A549 (cell line): ENCODE measurements at regions not wholly inside any gene's neighbourhood (a gene's known extent, or its start where the extent isn't known, plus 50 kb on each side); places are given as distances from the start of the nearest gene placed in this dataset.

Experiments
- ATAC-seq, 2 experiments: fragments of 200-7000 bp in 1 of 2; fragments of >200 bp in 1 of 2; cut with Nextera tagmentation in 1 of 2; cut with Tn5 transposase in 1 of 2; 3 replicates each; pipeline versions ENCODE4 v1.8.0 to v1.9.1; 2018 to 2020; ENCODE audit warnings: mild to moderate bottlenecking in 1 of 2, moderate library complexity in 1 of 2
- CTCF ChIA-PET: fragments of 300-600 bp; sonication (Branson Sonifier 250); formaldehyde crosslinking; extraction: SDS; loops from one replicate; lab custom pipeline; 2021; ENCODE audit warnings: antibody characterized with exemption, inconsistent platforms; lab: Yijun Ruan, JAX
- POLR2A ChIA-PET: fragments of 350-600 bp; formaldehyde crosslinking; extraction: SDS; loops from one replicate; lab custom pipeline; 2021; ENCODE audit warnings: antibody characterized with exemption, inconsistent platforms; lab: Yijun Ruan, JAX
- DNase-seq, 2 experiments: peaks; one replicate each; pipeline versions ENCODE4 v3.0.0 to v3.0.0-alpha.2; 2011 to 2016; ENCODE audit warnings: low read depth in 1 of 2, low spot score in 1 of 2
- FAIRE-seq: peaks from 2 replicates; lab custom pipeline; 2011; peaks lifted over from hg19 to GRCh38; lab: Jason Lieb, UNC
- H3K27ac ChIP-seq, 2 experiments: fragments of >200 bp; sonication (Bioruptor Twin); formaldehyde crosslinking; 3 replicates each; pipeline ENCODE4 v1.5.1; 2016 to 2017
- H3K4me1 ChIP-seq: fragments of >200 bp; sonication (Bioruptor Twin); formaldehyde crosslinking; 3 replicates; pipeline ENCODE4 v1.6.1; 2016
- H3K4me2 ChIP-seq: fragments of >200 bp; sonication (Bioruptor Twin); formaldehyde crosslinking; 3 replicates; pipeline ENCODE4 v1.6.1; 2016
- H3K4me3 ChIP-seq: fragments of >200 bp; sonication (Bioruptor Twin); formaldehyde crosslinking; 3 replicates; pipeline ENCODE4 v1.5.1; 2016
- H3K9me3 ChIP-seq: fragments of >200 bp; sonication (Bioruptor Twin); formaldehyde crosslinking; 3 replicates; pipeline ENCODE4 v1.6.1; 2016
- ATOH8 ChIP-seq: fragments of 250-450 bp; sonication (Bioruptor Pico); IDR thresholded peaks from 2 replicates; pipeline ENCODE4 v1.5.0; 2020; ENCODE audit warnings: low read depth, mild to moderate bottlenecking, moderate library complexity
- CBX8 ChIP-seq: fragments of 200-600 bp; sonication (generic); IDR thresholded peaks from 2 replicates; pipeline ENCODE4 v1.6.1; 2016
- EHMT2 ChIP-seq: fragments of 200-600 bp; sonication (generic); IDR thresholded peaks from 2 replicates; pipeline ENCODE4 v1.6.1; 2016; ENCODE audit warnings: antibody characterized with exemption, low read depth, mild to moderate bottlenecking, moderate library complexity
- GATA3 ChIP-seq: IDR thresholded peaks from 2 replicates; pipeline ENCODE4 v1.6.1; 2012; ENCODE audit warnings: borderline replicate concordance
- HDAC2 ChIP-seq: fragments of 200-600 bp; sonication (generic); IDR thresholded peaks from 2 replicates; pipeline ENCODE4 v1.6.1; 2016
- HOXB13 ChIP-seq: fragments of 250-450 bp; sonication (Bioruptor Pico); IDR thresholded peaks from 2 replicates; pipeline ENCODE4 v1.5.0; 2020; ENCODE audit warnings: low read depth, mild to moderate bottlenecking, moderate library complexity
- JUN ChIP-seq, 2 experiments: fragments of >200 bp; sonication (Bioruptor Twin); formaldehyde crosslinking; IDR thresholded peaks; 2 replicates in 1 of 2; 3 replicates in 1 of 2; pipeline ENCODE4 v1.6.1; 2016 to 2017
- MAZ ChIP-seq: fragments of 150-350 bp; IDR thresholded peaks from 2 replicates; pipeline ENCODE4 v1.6.1; 2014; ENCODE audit warnings: antibody characterized with exemption, low read depth, low read length, borderline replicate concordance
- NFE2L2 ChIP-seq: fragments of 150-350 bp; conservative IDR thresholded peaks from 2 replicates; pipeline ENCODE4 v1.6.1; 2014; ENCODE audit warnings: low read length
- NPAS2 ChIP-seq: fragments of 250-450 bp; sonication (Bioruptor Pico); IDR thresholded peaks from 2 replicates; pipeline ENCODE4 v1.8.0; 2022; ENCODE audit warnings: mild to moderate bottlenecking, moderate library complexity, borderline replicate concordance
- PHF8 ChIP-seq: fragments of 200-600 bp; sonication (generic); IDR thresholded peaks from 2 replicates; pipeline ENCODE4 v1.6.1; 2016; ENCODE audit warnings: low read depth, mild to moderate bottlenecking, antibody characterized with exemption, moderate library complexity, borderline replicate concordance
- POLR2AphosphoS2 ChIP-seq: conservative IDR thresholded peaks from 2 replicates; pipeline ENCODE4 v1.6.1; 2012; ENCODE audit warnings: low read length, improper control_type of control experiment, inconsistent platforms
- TFCP2L1 ChIP-seq: fragments of 250-450 bp; sonication (Bioruptor Pico); IDR thresholded peaks from 2 replicates; pipeline ENCODE4 v1.5.0; 2021; ENCODE audit warnings: mild to moderate bottlenecking
- TP53 ChIP-seq: fragments of 250-450 bp; sonication (Bioruptor Pico); IDR thresholded peaks from 2 replicates; pipeline ENCODE4 v1.5.0; 2021; ENCODE audit warnings: mild to moderate bottlenecking, moderate library complexity
- ZC3H11A ChIP-seq: fragments of 450-650 bp; IDR thresholded peaks from 2 replicates; pipeline ENCODE4 v1.6.1; 2014; ENCODE audit warnings: antibody characterized with exemption, mild to moderate bottlenecking
- ZSCAN20 ChIP-seq: fragments of 250-450 bp; sonication (Bioruptor Pico); IDR thresholded peaks from 2 replicates; pipeline ENCODE4 v1.8.0; 2022; ENCODE audit warnings: mild to moderate bottlenecking, moderate library complexity
- WGBS: methylation state at CpG from one replicate; pipeline ENCODE4 v1.1.6; 2017; ENCODE audit errors: missing lambda C conversion rate; 5-methylcytosine and 5-hydroxymethylcytosine counted together
- TF ChIP-seq, protein P1 (sequence below): fragments of 200-600 bp; sonication (generic); IDR thresholded peaks from 2 replicates; pipeline ENCODE4 v1.6.1; 2016; ENCODE audit warnings: antibody characterized with exemption, mild to moderate bottlenecking, moderate library complexity

- DNase-seq = no peak
- no peak overlapping the region for H3K4me2 ChIP-seq
- 45% methylated on average over 2 of the region's 2 CpGs for WGBS
These were observed 294.0 kb downstream of the ADGB start for GRCh38 chr6:146892613-146893401.

DNA sequence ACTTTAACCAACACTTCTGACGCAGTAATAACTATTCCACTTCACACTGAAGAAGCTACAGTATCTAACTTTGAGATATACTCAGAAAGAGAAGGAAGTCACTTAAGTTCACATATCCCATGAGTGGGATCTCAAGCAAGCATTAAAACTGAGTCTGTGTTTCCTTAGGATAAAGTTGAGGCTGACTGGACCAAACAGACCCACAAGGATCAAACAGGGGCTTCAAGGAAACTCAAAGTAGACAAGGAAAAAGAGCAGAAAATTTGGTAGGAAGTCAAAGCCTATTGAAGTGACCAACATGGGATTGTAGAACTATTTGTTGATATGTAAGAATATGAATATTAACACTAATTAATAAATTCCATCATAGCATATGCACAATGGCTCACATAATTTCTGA lies 294.9 kb downstream of the ADGB start:
- no peak for ATAC-seq
- DNase-seq = no peak
- TF ChIP-seq HOXB13 (no peak), TP53 (no peak), ATOH8 (CRISPR knock-in tag) (no peak), POLR2AphosphoS2 (no peak), ZC3H11A (no peak)
- ChIA-PET CTCF (interaction anchor here (2.2 kb wide), 1 partner anchor 8 kb away, joined by 12 read pairs; no protein-coding TSS in a partner anchor), POLR2A (no interaction called here)
- WGBS = 85% methylated on average over 1 of the region's 1 CpG
- Histone ChIP-seq H3K4me2 (no peak overlapping the region), H3K4me1 (no peaks in the 10 kb centered on the region), H3K9me3 (no peaks in the 10 kb centered on the region), H3K27ac (no peak overlapping the region), H3K4me3 (no peak overlapping the region)
- no peak for FAIRE-seq

More at GRCh38 chr6:146892613-146893401, 294.0 kb downstream of the ADGB start:
- TF ChIP-seq CBX8 (no peak), PHF8 (no peak), EHMT2 (no peak), POLR2AphosphoS2 (no peak), MAZ (no peak), ZC3H11A (no peak), TFCP2L1 (CRISPR knock-in tag) (no peak), HDAC2 (no peak), ZSCAN20 (CRISPR knock-in tag) (no peak)
- TF ChIP-seq, protein P1, sequence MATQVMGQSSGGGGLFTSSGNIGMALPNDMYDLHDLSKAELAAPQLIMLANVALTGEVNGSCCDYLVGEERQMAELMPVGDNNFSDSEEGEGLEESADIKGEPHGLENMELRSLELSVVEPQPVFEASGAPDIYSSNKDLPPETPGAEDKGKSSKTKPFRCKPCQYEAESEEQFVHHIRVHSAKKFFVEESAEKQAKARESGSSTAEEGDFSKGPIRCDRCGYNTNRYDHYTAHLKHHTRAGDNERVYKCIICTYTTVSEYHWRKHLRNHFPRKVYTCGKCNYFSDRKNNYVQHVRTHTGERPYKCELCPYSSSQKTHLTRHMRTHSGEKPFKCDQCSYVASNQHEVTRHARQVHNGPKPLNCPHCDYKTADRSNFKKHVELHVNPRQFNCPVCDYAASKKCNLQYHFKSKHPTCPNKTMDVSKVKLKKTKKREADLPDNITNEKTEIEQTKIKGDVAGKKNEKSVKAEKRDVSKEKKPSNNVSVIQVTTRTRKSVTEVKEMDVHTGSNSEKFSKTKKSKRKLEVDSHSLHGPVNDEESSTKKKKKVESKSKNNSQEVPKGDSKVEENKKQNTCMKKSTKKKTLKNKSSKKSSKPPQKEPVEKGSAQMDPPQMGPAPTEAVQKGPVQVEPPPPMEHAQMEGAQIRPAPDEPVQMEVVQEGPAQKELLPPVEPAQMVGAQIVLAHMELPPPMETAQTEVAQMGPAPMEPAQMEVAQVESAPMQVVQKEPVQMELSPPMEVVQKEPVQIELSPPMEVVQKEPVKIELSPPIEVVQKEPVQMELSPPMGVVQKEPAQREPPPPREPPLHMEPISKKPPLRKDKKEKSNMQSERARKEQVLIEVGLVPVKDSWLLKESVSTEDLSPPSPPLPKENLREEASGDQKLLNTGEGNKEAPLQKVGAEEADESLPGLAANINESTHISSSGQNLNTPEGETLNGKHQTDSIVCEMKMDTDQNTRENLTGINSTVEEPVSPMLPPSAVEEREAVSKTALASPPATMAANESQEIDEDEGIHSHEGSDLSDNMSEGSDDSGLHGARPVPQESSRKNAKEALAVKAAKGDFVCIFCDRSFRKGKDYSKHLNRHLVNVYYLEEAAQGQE = no peak
- Histone ChIP-seq H3K4me3 (no peak overlapping the region), H3K9me3 (no peaks in the 10 kb centered on the region), H3K27ac (no peak overlapping the region), H3K4me1 (no peaks in the 10 kb centered on the region)
- ATAC-seq = no peak
- POLR2A ChIA-PET = no interaction called here
- FAIRE-seq = no peak
- CTCF ChIA-PET = interaction anchor here (1.1 to 2.2 kb wide), 2 partner anchors 9 to 10 kb away, joined by 3 to 12 read pairs; no protein-coding TSS in a partner anchor

DNA sequence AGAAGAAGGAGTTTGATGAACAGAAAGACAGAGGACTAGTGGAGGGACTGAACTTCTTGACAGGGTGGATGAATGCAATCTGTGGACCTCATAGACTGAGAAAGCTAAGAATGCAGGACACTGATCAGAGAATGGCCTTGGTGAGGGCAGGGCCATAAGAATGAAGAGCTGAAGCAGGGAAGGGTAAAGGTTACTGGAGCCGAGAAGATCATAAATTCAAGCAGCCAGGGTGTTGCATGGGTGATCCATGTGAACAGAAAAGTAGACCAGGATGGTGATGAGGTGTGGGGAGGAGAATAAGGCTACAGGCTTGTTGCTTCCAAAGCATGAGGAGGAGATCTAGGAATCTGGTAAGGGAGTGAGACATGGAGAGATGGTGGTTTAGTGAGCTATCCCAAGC lies 295.9 kb downstream of the ADGB start:
- DNase-seq (no peak), FAIRE-seq (no peak), ATAC-seq (no peak)
- ChIA-PET CTCF (interaction anchor here (0.6 to 1.7 kb wide), 3 partner anchors 10 to 37 kb away, joined by 3 to 6 read pairs (median 3); no protein-coding TSS in a partner anchor), POLR2A (no interaction called here)
- 92% methylated on average over 1 of the region's 1 CpG for WGBS
- no peaks in the 10 kb centered on the region for H3K9me3 ChIP-seq
- H3K27ac ChIP-seq = no peak overlapping the region
- H3K4me3 ChIP-seq = no peak overlapping the region
- H3K4me2 ChIP-seq = no peak overlapping the region
- no peaks in the 10 kb centered on the region for H3K4me1 ChIP-seq
- no peak for TF ChIP-seq GATA3
- TF ChIP-seq HOXB13 = no peak
- TF ChIP-seq JUN (IDR thresholded peaks at IDR 0.05) = no peak
- TF ChIP-seq NFE2L2 = no peak
- no peak for TF ChIP-seq NPAS2 (CRISPR knock-in tag)
